Vagina (tissue), 2 donors: ENCODE measurements at regions not wholly inside any gene's neighbourhood (a gene's known extent, or its start where the extent isn't known, plus 50 kb on each side); places are given as distances from the start of the nearest gene placed in this dataset.
"Not testable (repeated sequence)": the region's sequence is repeated elsewhere in the genome, so short reads cannot be mapped to it uniquely, and the experiment has no call there.

Experiments
- DNase-seq, 2 donors: peaks; one replicate each; pipeline ENCODE4 v3.0.0-alpha.2; 2017; ENCODE audit errors: extremely low spot score in 2 of 2
- H3K27ac ChIP-seq: fragments of 200-600 bp; sonication (generic); one replicate; pipeline ENCODE4 v1.5.1; 2019
- H3K27me3 ChIP-seq: fragments of 200-600 bp; sonication (generic); one replicate; pipeline ENCODE4 v1.5.1; 2019
- H3K36me3 ChIP-seq, 2 donors: fragments of 200-600 bp; sonication (generic); one replicate each; pipeline ENCODE4 v1.5.1; 2017 to 2019
- H3K4me1 ChIP-seq: fragments of 200-600 bp; sonication (generic); one replicate; pipeline ENCODE4 v1.5.1; 2019
- H3K4me3 ChIP-seq, 2 donors: fragments of 200-600 bp; sonication (generic); 1 replicate in 1 of 2; 2 replicates in 1 of 2; pipeline ENCODE4 v1.5.1; 2016 to 2019
- H3K9me3 ChIP-seq: fragments of 200-600 bp; sonication (generic); one replicate; pipeline ENCODE4 v1.5.1; 2019
- CTCF ChIP-seq, 3 experiments: fragments of 450-650 bp in 2 of 3; fragments of 200-600 bp in 1 of 3; sonication (generic) in 1 of 3; IDR thresholded peaks; one replicate each; pipeline ENCODE4 v1.5.1; 2017 to 2019; ENCODE audit warnings: antibody characterized with exemption in 3 of 3, mild to moderate bottlenecking in 2 of 3, moderate library complexity in 2 of 3
- POLR2A ChIP-seq, 2 donors: fragments of 450-650 bp; IDR thresholded peaks; one replicate each; pipeline ENCODE4 v1.6.1; 2017; ENCODE audit warnings: antibody characterized with exemption in 2 of 2, mild to moderate bottlenecking in 2 of 2, moderate library complexity in 2 of 2
- POLR2AphosphoS5 ChIP-seq, 2 donors: sonication (generic); formaldehyde crosslinking; IDR thresholded peaks; one replicate each; pipeline ENCODE4 v1.9.0; 2017; ENCODE audit warnings: antibody characterized with exemption in 2 of 2, mild to moderate bottlenecking in 2 of 2, low read depth in 1 of 2; ENCODE audit not compliant: insufficient read depth in 1 of 2
- intact Hi-C: fragments of 100-400 bp; cut with DNase I; formaldehyde crosslinking; loops from one replicate; pipeline ENCODE4 v1.15.1; 2023

DNA sequence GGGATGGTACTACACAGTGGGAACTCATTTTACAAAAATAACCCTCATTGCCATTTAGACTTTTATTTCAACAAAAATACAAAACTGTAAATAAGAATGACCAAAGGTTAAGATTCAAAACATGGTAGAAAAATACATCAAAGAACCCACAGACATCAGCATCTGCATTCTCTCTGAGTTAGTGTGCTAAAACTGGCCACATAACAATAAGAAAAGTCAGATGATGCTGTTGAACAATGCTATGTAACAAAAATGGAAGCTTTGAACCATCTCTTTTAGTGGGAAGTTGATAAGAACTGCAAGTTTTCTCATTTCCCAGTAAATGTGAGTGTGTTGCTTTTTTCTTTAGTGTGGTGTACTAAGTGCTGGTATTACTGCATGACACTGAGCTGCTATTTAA is 888.4 kb upstream of the EPHA5 start:
- Histone ChIP-seq H3K4me1 (no peaks in the 10 kb centered on the region), H3K9me3 (no peaks in the 10 kb centered on the region), H3K27me3 (no peaks in the 10 kb centered on the region), H3K27ac (no peak overlapping the region), H3K36me3 (no peaks in the 10 kb centered on the region), H3K4me3 (no peak overlapping the region)
- intact Hi-C loops: no loop called here
- TF ChIP-seq CTCF (IDR thresholded peaks at IDR 0.05) (no peak), POLR2A (IDR thresholded peaks at IDR 0.05) (no peak), POLR2AphosphoS5 (IDR thresholded peaks at IDR 0.05; ENCODE audit: insufficient read depth in 1 of 2, low read depth in 1 of 2) (no peak)
- no peak for DNase-seq

DNA sequence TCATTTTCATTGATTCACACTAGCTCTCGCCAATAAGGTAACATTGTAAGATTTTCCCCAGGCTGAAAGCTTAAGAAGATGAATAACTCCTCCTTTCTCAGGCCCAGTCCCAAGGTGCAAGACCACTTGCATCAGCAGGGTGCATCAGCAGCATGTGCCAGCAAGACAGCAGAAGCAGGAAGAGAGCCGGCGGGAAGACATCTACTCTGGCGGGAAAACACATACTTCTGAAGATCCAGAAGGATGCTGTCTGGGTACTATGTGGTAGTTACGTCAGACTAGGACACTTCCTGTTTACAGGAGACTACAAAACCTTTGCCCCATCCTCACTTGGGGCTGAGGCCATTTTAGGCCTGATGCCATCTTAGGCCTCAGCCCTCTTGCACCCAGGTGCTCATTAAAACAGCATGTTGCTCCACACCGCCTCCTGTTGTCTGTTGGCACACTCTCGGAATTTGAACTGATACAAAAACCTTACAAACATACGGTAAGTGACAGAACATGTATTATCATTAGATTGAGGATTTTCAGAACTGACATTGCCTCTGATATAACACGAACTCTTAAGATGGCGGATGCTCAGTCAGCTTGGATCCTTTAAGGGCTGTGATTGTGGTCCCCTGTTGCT is 886.5 kb upstream of the EPHA5 start:
- no peaks in the 10 kb centered on the region for H3K36me3 ChIP-seq
- intact Hi-C loops: no loop called here
- no peaks in the 10 kb centered on the region for H3K9me3 ChIP-seq
- H3K4me3 ChIP-seq: no peak overlapping the region
- no peak overlapping the region for H3K27ac ChIP-seq
- H3K27me3 ChIP-seq: no peaks in the 10 kb centered on the region
- no peaks in the 10 kb centered on the region for H3K4me1 ChIP-seq
- DNase-seq: no peak
- TF ChIP-seq POLR2AphosphoS5 (IDR thresholded peaks at IDR 0.05; ENCODE audit: insufficient read depth in 1 of 2, low read depth in 1 of 2): no peak
- TF ChIP-seq POLR2A (IDR thresholded peaks at IDR 0.05): no peak
- no peak for TF ChIP-seq CTCF (IDR thresholded peaks at IDR 0.05)

- DNase-seq: no peak
- no peaks in the 10 kb centered on the region for H3K4me1 ChIP-seq
- intact Hi-C loops: no loop called here
These were observed 885.0 kb upstream of the EPHA5 start for GRCh38 chr4:66555301-66555700.

GRCh38 chr4:66554826-66555225 is 884.5 kb upstream of the EPHA5 start:
- Histone ChIP-seq H3K27ac (no peak overlapping the region), H3K27me3 (no peaks in the 10 kb centered on the region), H3K4me3 (no peak overlapping the region), H3K4me1 (no peaks in the 10 kb centered on the region), H3K9me3 (no peaks in the 10 kb centered on the region), H3K36me3 (no peaks in the 10 kb centered on the region)
- TF ChIP-seq POLR2AphosphoS5 (IDR thresholded peaks at IDR 0.05; ENCODE audit: insufficient read depth in 1 of 2, low read depth in 1 of 2): no peak
- no peak for TF ChIP-seq CTCF (IDR thresholded peaks at IDR 0.05)
- no peak for TF ChIP-seq POLR2A (IDR thresholded peaks at IDR 0.05)
- no peak for DNase-seq
- intact Hi-C loops: no loop called here

More at GRCh38 chr4:66555301-66555700, 885.0 kb upstream of the EPHA5 start:
- Histone ChIP-seq H3K9me3 (no peaks in the 10 kb centered on the region), H3K36me3 (no peaks in the 10 kb centered on the region), H3K27me3 (no peaks in the 10 kb centered on the region), H3K27ac (no peak overlapping the region), H3K4me3 (no peak overlapping the region)
- TF ChIP-seq POLR2A (IDR thresholded peaks at IDR 0.05) (no peak), POLR2AphosphoS5 (IDR thresholded peaks at IDR 0.05; ENCODE audit: insufficient read depth in 1 of 2, low read depth in 1 of 2) (no peak), CTCF (IDR thresholded peaks at IDR 0.05) (no peak)

- H3K27me3 ChIP-seq, H3K27ac ChIP-seq, H3K36me3 ChIP-seq, H3K4me3 ChIP-seq, H3K9me3 ChIP-seq, H3K4me1 ChIP-seq, DNase-seq, intact Hi-C loops: not testable (repeated sequence)
These were observed 875.0 kb upstream of the EPHA5 start for GRCh38 chr4:66545301-66545700.
